ENCODE measurements at regions not wholly inside any gene's neighbourhood (a gene's known extent, or its start where the extent isn't known, plus 50 kb on each side); places are given as distances from the start of the nearest gene placed in this dataset.

GRCh38 chr2:158890296-158890905, 78.0 kb upstream of the TANC1 start:
- H3K4me3 Mint-ChIP-seq = no peak overlapping the region
- peaks cover 3 to 12% (median 5%) of the 10 kb centered on the region in 5 donors for H3K27me3 Mint-ChIP-seq
- ATAC-seq (no peak), DNase-seq (no peak)
- POLR2A ChIA-PET = no interaction called here
- no peaks in the 10 kb centered on the region for H3K9me3 Mint-ChIP-seq
- no peaks in the 10 kb centered on the region for H3K4me1 Mint-ChIP-seq
- H3K27ac Mint-ChIP-seq = no peak overlapping the region
- no peaks in the 10 kb centered on the region for H3K36me3 Mint-ChIP-seq

- Mint-ChIP-seq H3K27me3 (peaks cover 0 to 5% (median 4%) of the 10 kb centered on the region in 5 donors), H3K9me3 (no peaks in the 10 kb centered on the region), H3K36me3 (no peaks in the 10 kb centered on the region), H3K4me3 (no peak overlapping the region), H3K27ac (no peak overlapping the region), H3K4me1 (no peaks in the 10 kb centered on the region)
- POLR2A ChIA-PET = no interaction called here
- ATAC-seq (no peak), DNase-seq (no peak)
Measured at GRCh38 chr2:158893026-158893425, 75.4 kb upstream of the TANC1 start.

GRCh38 chr2:158893474-158893873, 75.0 kb upstream of the TANC1 start:
- Mint-ChIP-seq H3K4me3 (no peak overlapping the region), H3K9me3 (no peaks in the 10 kb centered on the region), H3K4me1 (no peaks in the 10 kb centered on the region), H3K36me3 (no peaks in the 10 kb centered on the region), H3K27me3 (peaks cover 0 to 5% (median 4%) of the 10 kb centered on the region in 5 donors), H3K27ac (no peak overlapping the region)
- DNase-seq = no peak
- POLR2A ChIA-PET = no interaction called here
- no peak for ATAC-seq

GRCh38 chr2:158894078-158894477, 74.4 kb upstream of the TANC1 start:
- peaks cover 0 to 5% (median 4%) of the 10 kb centered on the region in 5 donors for H3K27me3 Mint-ChIP-seq
- ATAC-seq = no peak
- POLR2A ChIA-PET = no interaction called here
- H3K36me3 Mint-ChIP-seq = no peaks in the 10 kb centered on the region
- no peaks in the 10 kb centered on the region for H3K9me3 Mint-ChIP-seq
- no peak overlapping the region for H3K27ac Mint-ChIP-seq
- no peak overlapping the region for H3K4me3 Mint-ChIP-seq
- H3K4me1 Mint-ChIP-seq = no peaks in the 10 kb centered on the region
- DNase-seq = no peak

GRCh38 chr2:158894572-158894971, 73.9 kb upstream of the TANC1 start:
- H3K4me1 Mint-ChIP-seq = no peaks in the 10 kb centered on the region
- H3K27me3 Mint-ChIP-seq = peaks cover 0 to 5% (median 4%) of the 10 kb centered on the region in 5 donors
- no peaks in the 10 kb centered on the region for H3K36me3 Mint-ChIP-seq
- DNase-seq (no peak), ATAC-seq (no peak)
- H3K27ac Mint-ChIP-seq = no peak overlapping the region
- H3K4me3 Mint-ChIP-seq = no peak overlapping the region
- H3K9me3 Mint-ChIP-seq = no peaks in the 10 kb centered on the region
- POLR2A ChIA-PET = no interaction called here

- Mint-ChIP-seq H3K27ac (no peak overlapping the region), H3K27me3 (peaks cover 0 to 1% (median 0%) of the 10 kb centered on the region in 5 donors), H3K9me3 (no peaks in the 10 kb centered on the region), H3K4me1 (peaks cover 0 to 2% (median under 1%) of the 10 kb centered on the region in 4 donors), H3K4me3 (no peak overlapping the region), H3K36me3 (no peaks in the 10 kb centered on the region)
- no peak for ATAC-seq
- POLR2A ChIA-PET = no interaction called here
- DNase-seq = no peak
Measured at GRCh38 chr2:158900345-158900744, 68.1 kb upstream of the TANC1 start.

- DNase-seq = no peak
- Mint-ChIP-seq H3K4me1 (peaks cover 0 to 2% (median under 1%) of the 10 kb centered on the region in 4 donors), H3K4me3 (no peak overlapping the region), H3K9me3 (no peaks in the 10 kb centered on the region), H3K27ac (no peak overlapping the region), H3K36me3 (no peaks in the 10 kb centered on the region), H3K27me3 (peaks cover 0 to 1% (median 0%) of the 10 kb centered on the region in 5 donors)
- no peak for ATAC-seq
- POLR2A ChIA-PET = no interaction called here
Measured at GRCh38 chr2:158902005-158902398, 66.4 kb upstream of the TANC1 start.

GRCh38 chr2:158903711-158904405, 64.6 kb upstream of the TANC1 start:
- H3K27me3 Mint-ChIP-seq = peaks cover 0 to 1% (median 0%) of the 10 kb centered on the region in 5 donors
- DNase-seq (no peak), ATAC-seq (no peak)
- no peaks in the 10 kb centered on the region for H3K36me3 Mint-ChIP-seq
- H3K4me3 Mint-ChIP-seq = no peak overlapping the region
- no peak overlapping the region for H3K27ac Mint-ChIP-seq
- no peaks in the 10 kb centered on the region for H3K9me3 Mint-ChIP-seq
- peaks cover 0 to 6% (median 3%) of the 10 kb centered on the region in 4 donors for H3K4me1 Mint-ChIP-seq
- POLR2A ChIA-PET = no interaction called here

- ATAC-seq (no peak), DNase-seq (no peak)
- POLR2A ChIA-PET = no interaction called here
- H3K27me3 Mint-ChIP-seq = peaks cover 0 to 1% (median 0%) of the 10 kb centered on the region in 5 donors
- H3K4me3 Mint-ChIP-seq = no peak overlapping the region
- no peak overlapping the region for H3K27ac Mint-ChIP-seq
- no peaks in the 10 kb centered on the region for H3K36me3 Mint-ChIP-seq
- peaks cover 0 to 6% (median 3%) of the 10 kb centered on the region in 4 donors for H3K4me1 Mint-ChIP-seq
- no peaks in the 10 kb centered on the region for H3K9me3 Mint-ChIP-seq
Measured at GRCh38 chr2:158904627-158905177, 63.7 kb upstream of the TANC1 start.

- POLR2A ChIA-PET = no interaction called here
Measured at GRCh38 chr2:158905341-158905740, 63.1 kb upstream of the TANC1 start.

GRCh38 chr2:158905784-158906183, 62.7 kb upstream of the TANC1 start:
- ATAC-seq (no peak), DNase-seq (no peak)
- H3K4me1 Mint-ChIP-seq = peaks cover 0 to 6% (median 3%) of the 10 kb centered on the region in 4 donors
- POLR2A ChIA-PET = no interaction called here
- no peaks in the 10 kb centered on the region for H3K9me3 Mint-ChIP-seq
- no peaks in the 10 kb centered on the region for H3K36me3 Mint-ChIP-seq
- H3K27me3 Mint-ChIP-seq = peaks cover 0 to 1% (median 0%) of the 10 kb centered on the region in 5 donors
- no peak overlapping the region for H3K27ac Mint-ChIP-seq
- H3K4me3 Mint-ChIP-seq = no peak overlapping the region

More at GRCh38 chr2:158905341-158905740, 63.1 kb upstream of the TANC1 start:
- DNase-seq = no peak
- H3K4me3 Mint-ChIP-seq = no peak overlapping the region
- H3K4me1 Mint-ChIP-seq = peaks cover 0 to 6% (median 3%) of the 10 kb centered on the region in 4 donors
- H3K27me3 Mint-ChIP-seq = peaks cover 0 to 1% (median 0%) of the 10 kb centered on the region in 5 donors
- ATAC-seq = no peak
- H3K9me3 Mint-ChIP-seq = no peaks in the 10 kb centered on the region
- H3K36me3 Mint-ChIP-seq = no peaks in the 10 kb centered on the region
- H3K27ac Mint-ChIP-seq = no peak overlapping the region

GRCh38 chr2:158907926-158908456, 60.4 kb upstream of the TANC1 start:
- POLR2A ChIA-PET = no interaction called here
- Mint-ChIP-seq H3K4me1 (peaks cover 0 to 6% (median 2%) of the 10 kb centered on the region in 4 donors), H3K36me3 (no peaks in the 10 kb centered on the region), H3K27ac (no peak overlapping the region), H3K9me3 (no peaks in the 10 kb centered on the region), H3K27me3 (peaks cover 0 to 1% (median 0%) of the 10 kb centered on the region in 5 donors), H3K4me3 (no peak overlapping the region)
- ATAC-seq = no peak
- no peak for DNase-seq

GRCh38 chr2:158912112-158912511, 56.3 kb upstream of the TANC1 start:
- no peak for DNase-seq
- ATAC-seq = no peak
- Mint-ChIP-seq H3K4me1 (peaks cover 0 to 6% (median 2%) of the 10 kb centered on the region in 4 donors), H3K4me3 (no peak overlapping the region), H3K36me3 (no peaks in the 10 kb centered on the region), H3K27me3 (peaks cover 0 to 2% (median 0%) of the 10 kb centered on the region in 5 donors), H3K9me3 (no peaks in the 10 kb centered on the region), H3K27ac (no peak overlapping the region)
- POLR2A ChIA-PET = interaction anchor here (0.7 kb wide), 1 partner anchor 162 kb away, joined by 3 read pairs; no protein-coding TSS in a partner anchor
